HepG2 (cell line): ENCODE measurements at regions not wholly inside any gene's neighbourhood (a gene's known extent, or its start where the extent isn't known, plus 50 kb on each side); places are given as distances from the start of the nearest gene placed in this dataset.

Experiments used
- CTCF ChIP-seq: sonication (generic); formaldehyde crosslinking; IDR thresholded peaks from 2 replicates; pipeline ENCODE4 v1.5.0; 2020; ENCODE audit warnings: mild to moderate bottlenecking, missing genetic modification reagents, moderate library complexity
- ELF1 ChIP-seq: sonication (generic); formaldehyde crosslinking; IDR thresholded peaks from 2 replicates; pipeline ENCODE4 v1.4.0; 2020; ENCODE audit warnings: missing genetic modification reagents
- HDAC6 ChIP-seq: fragments of 200-600 bp; sonication (generic); IDR thresholded peaks from 2 replicates; pipeline ENCODE4 v1.7.0; 2017; ENCODE audit warnings: mild to moderate bottlenecking, antibody characterized with exemption, low read length, low read depth
- KDM1A ChIP-seq: IDR thresholded peaks from 2 replicates; pipeline ENCODE4 v1.6.1; 2016; ENCODE audit warnings: missing compliant biosample characterization
- MEIS2 ChIP-seq: sonication (generic); formaldehyde crosslinking; IDR thresholded peaks from 2 replicates; pipeline ENCODE4 v1.9.0; 2021; ENCODE audit warnings: mild to moderate bottlenecking, missing genetic modification reagents
- MXD1 ChIP-seq: sonication (generic); formaldehyde crosslinking; IDR thresholded peaks from 2 replicates; pipeline ENCODE4 v1.4.0; 2020; ENCODE audit warnings: mild to moderate bottlenecking, missing genetic modification reagents

- TF ChIP-seq HDAC6 (no peak), CTCF (CRISPR knock-in tag) (no peak), MXD1 (CRISPR knock-in tag) (no peak), MEIS2 (CRISPR knock-in tag) (no peak), ELF1 (CRISPR knock-in tag) (no peak), KDM1A (CRISPR knock-in tag) (no peak)
These were observed 290.5 kb downstream of the TFEC start for GRCh38 chr7:115740043-115740442.
